ENCODE measurements at regions not wholly inside any gene's neighbourhood (a gene's known extent, or its start where the extent isn't known, plus 50 kb on each side); places are given as distances from the start of the nearest gene placed in this dataset.

DNA sequence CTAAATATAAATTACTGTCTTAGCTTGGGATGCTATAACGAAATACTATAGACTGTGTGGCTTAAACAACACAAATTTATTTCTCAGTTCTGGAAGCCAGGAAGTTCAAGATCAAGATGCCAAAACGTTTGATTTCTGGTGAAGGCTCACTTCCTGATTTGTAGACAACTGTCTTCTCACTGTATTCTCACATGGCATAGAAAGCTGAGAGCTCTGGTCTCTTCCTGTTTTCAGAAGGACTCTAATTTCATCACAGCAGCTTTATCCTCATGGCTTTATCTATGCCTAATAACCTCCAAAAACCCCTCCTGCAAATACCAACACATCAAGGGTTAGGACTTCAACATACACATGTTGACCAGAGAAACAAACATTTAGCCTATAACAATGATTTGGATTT, 1795.5 kb downstream of the MRPL39 start:
- TF ChIP-seq, protein P1, sequence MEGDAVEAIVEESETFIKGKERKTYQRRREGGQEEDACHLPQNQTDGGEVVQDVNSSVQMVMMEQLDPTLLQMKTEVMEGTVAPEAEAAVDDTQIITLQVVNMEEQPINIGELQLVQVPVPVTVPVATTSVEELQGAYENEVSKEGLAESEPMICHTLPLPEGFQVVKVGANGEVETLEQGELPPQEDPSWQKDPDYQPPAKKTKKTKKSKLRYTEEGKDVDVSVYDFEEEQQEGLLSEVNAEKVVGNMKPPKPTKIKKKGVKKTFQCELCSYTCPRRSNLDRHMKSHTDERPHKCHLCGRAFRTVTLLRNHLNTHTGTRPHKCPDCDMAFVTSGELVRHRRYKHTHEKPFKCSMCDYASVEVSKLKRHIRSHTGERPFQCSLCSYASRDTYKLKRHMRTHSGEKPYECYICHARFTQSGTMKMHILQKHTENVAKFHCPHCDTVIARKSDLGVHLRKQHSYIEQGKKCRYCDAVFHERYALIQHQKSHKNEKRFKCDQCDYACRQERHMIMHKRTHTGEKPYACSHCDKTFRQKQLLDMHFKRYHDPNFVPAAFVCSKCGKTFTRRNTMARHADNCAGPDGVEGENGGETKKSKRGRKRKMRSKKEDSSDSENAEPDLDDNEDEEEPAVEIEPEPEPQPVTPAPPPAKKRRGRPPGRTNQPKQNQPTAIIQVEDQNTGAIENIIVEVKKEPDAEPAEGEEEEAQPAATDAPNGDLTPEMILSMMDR (IDR thresholded peaks at IDR 0.05; ENCODE audit: borderline replicate concordance, extremely low read depth, low read length, poor library complexity, severe bottlenecking) = no peak
- no peak for TF ChIP-seq EZH2 (IDR thresholded peaks at IDR 0.05; ENCODE audit: borderline replicate concordance, low read depth, low read length, severe bottlenecking)

All from DND-41 (cell line).